HCT116 (cell line): ENCODE measurements at regions not wholly inside any gene's neighbourhood (a gene's known extent, or its start where the extent isn't known, plus 50 kb on each side); places are given as distances from the start of the nearest gene placed in this dataset.

Experiments
- ATAC-seq: fragments of 200-7000 bp; cut with Tn5 transposase; 2 replicates; pipeline ENCODE4 v1.9.1; 2020; ENCODE audit warnings: mild to moderate bottlenecking, moderate library complexity
- BruUV-seq: library from RNA; stranded (reverse); fragments of 400-500 nt; replicated peaks from 2 replicates; lab custom pipeline; 2021; lab: Mats Ljungman, UMichigan
- CTCF ChIA-PET: fragments of 300-600 bp; sonication (Branson Sonifier 250); formaldehyde crosslinking; loops from one replicate; lab custom pipeline; 2021; ENCODE audit warnings: antibody characterized with exemption; lab: Charles Lee
- POLR2A ChIA-PET: fragments of 300-600, 350-600 bp; sonication (Branson Sonifier 250); formaldehyde crosslinking; loops from one replicate; lab custom pipeline; 2021; ENCODE audit warnings: antibody characterized with exemption; lab: Charles Lee
- RAD21 ChIA-PET, 2 experiments: fragments of 300-600 bp; sonication (Branson Sonifier 250); formaldehyde crosslinking; loops; one replicate each; lab custom pipeline; 2023; ENCODE audit warnings: low total read pairs in 2 of 2; ENCODE audit not compliant: uncharacterized antibody in 2 of 2, unreplicated experiment in 2 of 2, low non-redundant PET in 1 of 2; lab: Charles Lee
- DNase-seq: peaks from one replicate; pipeline ENCODE4 v3.0.0-alpha.2; 2010; ENCODE audit warnings: low read depth, low spot score
- H2AFZ ChIP-seq: fragments of 200-600 bp; shearing (Covaris generic), sonication (generic); 2 replicates; pipeline ENCODE4 v1.6.1; 2017; ENCODE audit warnings: low read depth, mixed run types, mixed read lengths, antibody characterized with exemption, low read length; ENCODE audit not compliant: poor library complexity, severe bottlenecking
- H3K27ac ChIP-seq: 2 replicates; pipeline ENCODE4 v1.5.1; 2012; ENCODE audit warnings: low read depth, low read length
- H3K27me3 ChIP-seq: fragments of 200-600 bp; sonication (generic); 2 replicates; pipeline ENCODE4 v1.6.1; 2016; ENCODE audit warnings: mixed run types, low read length, mixed read lengths; ENCODE audit not compliant: insufficient read depth
- H3K36me3 ChIP-seq, 2 experiments: fragments of 200-500 bp in 1 of 2; fragments of 200-600 bp in 1 of 2; sonication (Bioruptor generic) in 1 of 2; sonication (generic) in 1 of 2; 2 replicates each; pipeline versions ENCODE4 v1.5.1 to v1.6.1; 2014 to 2016; ENCODE audit warnings: low read length in 2 of 2, inconsistent platforms in 1 of 2, mixed read lengths in 1 of 2, mixed run types in 1 of 2; ENCODE audit not compliant: insufficient read depth in 2 of 2, control insufficient read depth in 1 of 2
- H3K4me1 ChIP-seq, 2 experiments: fragments of 200-600 bp in 1 of 2; sonication (generic) in 1 of 2; 2 replicates each; pipeline versions ENCODE4 v1.5.1 to v1.6.1; 2012 to 2017; ENCODE audit warnings: low read length in 2 of 2, inconsistent platforms in 1 of 2, mild to moderate bottlenecking in 1 of 2, mixed read lengths in 1 of 2, mixed run types in 1 of 2, moderate library complexity in 1 of 2; ENCODE audit not compliant: insufficient read depth in 2 of 2, control insufficient read depth in 1 of 2
- H3K4me2 ChIP-seq: fragments of 200-600 bp; sonication (generic); 2 replicates; pipeline ENCODE4 v1.6.1; 2017; ENCODE audit warnings: mixed run types, low read length, mixed read lengths
- H3K4me3 ChIP-seq, 2 experiments: fragments of 200-600 bp in 1 of 2; sonication (generic) in 1 of 2; replicated peaks in 1 of 2; 2 replicates each; pipeline ENCODE4 v1.5.1; 2011 to 2016; ENCODE audit warnings: low read length in 2 of 2, control low read depth in 1 of 2, low read depth in 1 of 2, mild to moderate bottlenecking in 1 of 2, mixed read lengths in 1 of 2, mixed run types in 1 of 2
- H3K79me2 ChIP-seq: fragments of 200-600 bp; sonication (generic); 2 replicates; pipeline ENCODE4 v1.6.1; 2017; ENCODE audit warnings: mild to moderate bottlenecking, mixed run types, low read length, moderate library complexity, mixed read lengths; ENCODE audit not compliant: insufficient read depth
- H3K9ac ChIP-seq: fragments of 200-600 bp; sonication (generic); 2 replicates; pipeline ENCODE4 v1.6.1; 2016; ENCODE audit warnings: low read length, mixed read lengths
- H3K9me2 ChIP-seq: fragments of 200-600 bp; sonication (generic), shearing (Covaris generic); 2 replicates; pipeline ENCODE4 v1.6.1; 2017; ENCODE audit warnings: mixed run types, mild to moderate bottlenecking, moderate library complexity; ENCODE audit not compliant: insufficient read depth
- H3K9me3 ChIP-seq, 2 experiments: fragments of 200-500 bp in 1 of 2; fragments of 200-600 bp in 1 of 2; sonication (Bioruptor generic) in 1 of 2; sonication (generic) in 1 of 2; 2 replicates each; pipeline ENCODE4 v1.6.1; 2014 to 2017; ENCODE audit warnings: low read length in 2 of 2, mixed read lengths in 2 of 2, inconsistent platforms in 1 of 2, low read depth in 1 of 2, mild to moderate bottlenecking in 1 of 2, mixed run types in 1 of 2, moderate library complexity in 1 of 2; ENCODE audit not compliant: control insufficient read depth in 1 of 2, insufficient read depth in 1 of 2
- H4K20me1 ChIP-seq: fragments of 200-600 bp; sonication (generic), shearing (Covaris generic); 2 replicates; pipeline ENCODE4 v1.6.1; 2017; ENCODE audit warnings: mixed run types, mild to moderate bottlenecking, moderate library complexity; ENCODE audit not compliant: insufficient read depth
- ATF3 ChIP-seq: IDR thresholded peaks from 2 replicates; pipeline ENCODE4 v1.6.1; 2012
- CBX3 ChIP-seq: IDR thresholded peaks from 2 replicates; pipeline ENCODE4 v1.6.1; 2012; ENCODE audit warnings: low read depth
- CEBPB ChIP-seq: IDR thresholded peaks from 2 replicates; pipeline ENCODE4 v1.6.1; 2012; ENCODE audit warnings: low read depth
- CTCF ChIP-seq, 3 experiments: fragments of 200-600 bp in 1 of 3; sonication (generic) in 1 of 3; IDR thresholded peaks in 2 of 3; conservative IDR thresholded peaks in 1 of 3; 2 replicates each; pipeline ENCODE4 v1.5.1; 2012 to 2017; ENCODE audit warnings: low read depth in 2 of 3, low read length in 2 of 3, antibody characterized with exemption in 1 of 3, borderline replicate concordance in 1 of 3, control low read depth in 1 of 3, mild to moderate bottlenecking in 1 of 3, mixed read lengths in 1 of 3, mixed run types in 1 of 3, moderate library complexity in 1 of 3; ENCODE audit not compliant: insufficient read depth in 1 of 3
- EGR1 ChIP-seq: IDR thresholded peaks from 2 replicates; pipeline ENCODE4 v1.6.1; 2012; ENCODE audit warnings: low read depth
- ELF1 ChIP-seq: IDR thresholded peaks from 2 replicates; pipeline ENCODE4 v1.6.1; 2012; ENCODE audit warnings: low read depth, borderline replicate concordance
- EZH2phosphoT487 ChIP-seq: fragments of 200-600 bp; IDR thresholded peaks from 2 replicates; pipeline ENCODE4 v1.6.1; 2018; ENCODE audit warnings: antibody characterized with exemption, borderline replicate concordance
- POLR2A ChIP-seq: IDR thresholded peaks from 2 replicates; pipeline ENCODE4 v1.7.0; 2011; ENCODE audit warnings: borderline replicate concordance; ENCODE audit not compliant: insufficient read depth, insufficient read length; ENCODE audit errors: extremely low read depth
- REST ChIP-seq: IDR thresholded peaks from 2 replicates; pipeline ENCODE4 v1.6.1; 2012; ENCODE audit warnings: low read depth
- SIN3A ChIP-seq: IDR thresholded peaks from 2 replicates; pipeline ENCODE4 v1.6.1; 2012; ENCODE audit warnings: low read depth
- SRF ChIP-seq: IDR thresholded peaks from 2 replicates; pipeline ENCODE4 v1.6.1; 2012; ENCODE audit warnings: low read depth
- ZFX ChIP-seq: fragments of 450-650 bp; IDR thresholded peaks from 2 replicates; pipeline ENCODE4 v1.6.1; 2017
- ZNF274 ChIP-seq: fragments of 200-500 bp; sonication (Bioruptor generic); IDR thresholded peaks from 2 replicates; pipeline ENCODE4 v1.6.1; 2014; ENCODE audit warnings: mild to moderate bottlenecking, low read depth, low read length, inconsistent platforms
- intact Hi-C: fragments of 100-400 bp; cut with micrococcal nuclease; formaldehyde crosslinking; loops from 2 replicates; pipeline ENCODE4 v1.10.0; 2022

- Histone ChIP-seq H3K36me3 (no peaks in the 10 kb centered on the region), H3K4me2 (no peak overlapping the region), H3K4me3 (no peak overlapping the region), H3K9ac (no peak overlapping the region), H3K4me1 (no peaks in the 10 kb centered on the region), H3K27me3 (0 out of 2 replicates have a peak, but pooled peaks cover 9% of the 10 kb centered on the region), H2AFZ (no peak overlapping the region), H3K27ac (no peak overlapping the region), H3K79me2 (no peaks in the 10 kb centered on the region), H4K20me1 (no peaks in the 10 kb centered on the region), H3K9me2 (no peaks in the 10 kb centered on the region), H3K9me3 (no peaks in the 10 kb centered on the region)
- DNase-seq, result no peak
- intact Hi-C loops, result no loop called here
- BruUV-seq, result no TSS peak
- no peak for ATAC-seq
- ChIA-PET RAD21 (no interaction called here), POLR2A (no interaction called here), CTCF (no interaction called here)
- TF ChIP-seq ZNF274 (no peak), POLR2A (no peak), REST (no peak), ATF3 (no peak), ELF1 (no peak), ZFX (no peak), CTCF (IDR thresholded peaks at IDR 0.05 in 2 of 3, conservative IDR thresholded peaks at IDR 0.05 in 1 of 3; ENCODE audit: borderline replicate concordance in 1 of 3, insufficient read depth in 1 of 3, low read depth in 2 of 3, low read length in 2 of 3) (no peak), CEBPB (no peak), CBX3 (no peak), EZH2phosphoT487 (no peak), EGR1 (no peak), SIN3A (no peak), SRF (no peak)
Measured at GRCh38 chr2:128487650-128488387, 169.2 kb upstream of the HS6ST1 start.
